Hematopoietic multipotent progenitor cell treated with erythropoietin and hydrocortisone succinate and interleukin-3 and kit ligand, for 15 days (in vitro differentiated cells): ENCODE measurements at regions not wholly inside any gene's neighbourhood (a gene's known extent, or its start where the extent isn't known, plus 50 kb on each side); places are given as distances from the start of the nearest gene placed in this dataset.

Experiments used
- DNase-seq: peaks from one replicate; pipeline ENCODE4 v3.0.0-alpha.2; 2015; ENCODE audit warnings: low spot score

DNA sequence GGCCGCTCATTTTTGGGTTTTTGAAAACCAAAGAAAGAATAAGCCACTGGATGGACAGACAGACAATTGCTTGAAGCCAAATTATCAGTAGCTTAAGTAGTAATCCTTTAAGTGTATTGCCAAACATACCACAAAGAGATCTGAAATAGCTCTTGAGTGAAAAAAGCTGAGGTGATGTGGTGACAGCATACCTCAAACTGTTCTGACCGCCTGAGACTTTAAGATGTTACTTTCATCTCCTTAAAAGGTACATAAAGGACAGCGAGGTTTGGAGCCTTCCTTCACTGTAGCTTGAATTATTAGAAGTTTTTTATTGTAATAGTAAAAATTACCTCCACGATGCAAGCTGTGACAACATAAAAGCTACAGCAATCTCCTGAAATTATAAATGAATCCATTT, 271.5 kb upstream of the FAM241A start:
- DNase-seq = no peak

DNA sequence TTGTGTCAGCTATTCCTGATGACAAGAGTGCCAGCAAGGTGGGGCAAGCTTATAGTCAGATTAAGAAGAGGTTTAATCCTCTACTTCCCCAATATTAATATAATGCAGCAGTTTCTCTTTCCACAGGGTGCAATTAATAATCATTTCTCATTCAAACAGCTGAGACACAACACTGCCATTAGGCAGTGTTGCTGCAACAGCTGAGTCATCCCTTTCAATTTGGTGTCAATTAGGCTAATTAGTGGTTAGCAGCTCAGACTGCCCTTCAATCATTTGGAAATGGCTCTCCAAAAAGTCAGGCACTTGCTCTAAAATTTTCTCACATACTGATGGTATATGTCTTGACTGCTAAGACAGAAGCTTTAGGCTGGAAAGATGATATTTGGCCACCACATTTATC, 265.7 kb upstream of the FAM241A start:
- DNase-seq = no peak

DNA sequence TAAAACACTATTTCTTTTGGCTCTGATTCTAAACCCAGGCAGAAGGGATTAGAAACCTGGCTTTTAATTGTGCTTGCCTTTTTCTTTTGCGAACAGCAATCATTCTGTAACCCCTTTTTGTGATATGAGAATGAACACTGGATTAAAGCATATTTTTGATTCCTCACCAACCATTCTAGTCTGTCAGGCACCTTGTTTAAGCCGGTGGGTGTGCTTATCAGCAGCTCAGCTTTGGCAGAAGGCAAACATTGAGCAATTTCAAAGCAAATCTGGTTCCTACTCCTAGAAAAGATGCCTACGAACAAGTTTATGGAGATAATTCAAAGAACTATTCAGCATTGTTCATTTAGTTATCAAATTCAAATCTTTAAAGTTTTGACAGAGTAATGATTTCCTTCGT, 265.1 kb upstream of the FAM241A start:
- DNase-seq = no peak

DNA sequence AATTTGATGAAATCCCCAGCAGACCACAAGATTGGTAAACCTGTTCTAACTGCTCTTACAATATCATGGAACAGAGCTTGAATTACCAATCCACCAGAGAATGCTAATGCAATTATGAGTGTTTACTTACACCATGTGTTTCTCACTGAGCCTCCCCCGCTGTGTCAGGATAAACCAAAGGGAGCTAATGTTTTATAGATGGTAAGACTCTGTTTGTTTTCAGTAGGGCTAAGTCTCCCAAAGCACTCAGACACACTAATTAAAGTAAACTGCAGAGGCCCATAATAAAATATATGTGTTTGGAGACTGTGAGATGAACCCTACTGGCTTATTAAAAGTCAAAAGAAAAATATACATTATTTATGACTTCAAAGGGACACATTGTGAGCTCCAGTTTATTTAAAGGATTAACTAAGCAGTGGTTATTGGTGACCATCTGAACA, 261.7 kb upstream of the FAM241A start:
- DNase-seq = no peak

DNA sequence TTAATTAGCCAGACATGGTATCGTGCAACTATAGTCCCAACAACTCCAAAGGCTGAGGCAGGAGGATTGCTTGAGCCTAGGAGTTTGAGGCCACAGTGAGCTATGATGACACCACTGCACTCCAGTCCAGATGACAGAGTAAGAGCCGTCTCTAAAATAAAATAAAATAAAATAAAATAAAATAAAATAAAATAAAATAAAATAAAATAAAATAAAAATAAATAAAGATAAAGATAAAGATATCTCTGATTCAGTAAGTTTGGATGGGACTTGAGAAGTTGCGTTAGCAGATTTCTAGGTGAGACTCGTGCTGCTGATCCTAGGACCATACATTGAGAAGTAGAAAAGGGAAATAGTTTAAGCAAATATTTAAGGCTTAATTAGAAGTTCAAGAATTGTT, 254.8 kb upstream of the FAM241A start:
- DNase-seq = no peak

DNA sequence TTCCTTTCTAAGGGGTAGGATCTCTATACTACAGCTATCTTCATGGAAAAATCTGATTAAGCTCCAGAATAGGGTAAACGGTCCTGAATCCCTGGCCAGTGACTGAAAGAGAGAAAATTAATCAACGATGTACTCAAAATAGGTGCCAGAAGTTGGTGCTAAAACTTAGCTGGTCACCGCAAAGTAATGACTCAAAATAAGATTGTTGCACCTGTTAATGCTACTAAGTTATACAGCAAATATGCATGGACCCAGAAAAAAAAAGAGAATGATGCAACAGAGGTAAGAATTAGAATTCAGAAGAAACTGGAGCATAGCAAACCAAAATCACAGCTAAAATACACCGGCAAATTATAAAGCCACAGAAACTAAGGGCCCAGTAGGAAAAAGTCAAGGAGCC, 239.7 kb upstream of the FAM241A start:
- no peak for DNase-seq

DNA sequence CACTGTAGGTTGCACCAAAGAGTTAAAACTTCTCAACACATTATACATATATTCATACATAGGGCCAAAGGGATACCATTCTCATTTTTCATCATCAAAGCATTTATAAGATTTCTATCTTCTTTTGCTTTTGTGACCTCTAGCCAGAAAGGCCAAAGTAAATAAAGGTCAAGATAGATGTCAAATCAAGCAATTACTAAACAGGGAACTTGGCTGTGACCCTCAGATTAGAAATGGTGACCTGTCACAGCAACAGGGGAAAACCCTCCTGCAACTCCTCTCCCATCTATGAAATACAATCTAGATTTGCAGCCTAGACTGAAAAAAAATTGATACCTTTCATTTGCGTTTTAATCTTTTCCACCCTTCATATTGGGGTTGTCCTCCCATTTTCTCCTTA, 225.6 kb upstream of the FAM241A start:
- DNase-seq = no peak

DNA sequence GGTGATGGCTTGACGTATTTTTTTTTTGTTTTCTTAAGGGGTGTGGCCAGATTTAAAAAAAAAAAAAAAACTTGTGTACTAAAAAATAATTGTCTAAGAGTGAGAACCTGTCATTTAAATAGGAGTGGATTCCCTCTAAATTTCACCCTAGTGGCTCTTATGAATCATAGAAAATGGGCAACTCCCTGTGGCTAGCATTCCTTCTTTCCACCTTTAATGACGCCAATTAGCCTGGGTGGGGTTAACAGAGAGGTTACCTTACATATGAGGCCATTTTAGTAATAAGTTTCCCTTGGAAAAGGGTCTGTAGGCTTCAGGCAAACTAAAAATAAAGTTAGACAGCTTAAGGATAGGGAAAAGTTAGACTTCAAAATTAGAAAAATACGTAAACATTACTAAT, 223.5 kb upstream of the FAM241A start:
- DNase-seq = no peak

DNA sequence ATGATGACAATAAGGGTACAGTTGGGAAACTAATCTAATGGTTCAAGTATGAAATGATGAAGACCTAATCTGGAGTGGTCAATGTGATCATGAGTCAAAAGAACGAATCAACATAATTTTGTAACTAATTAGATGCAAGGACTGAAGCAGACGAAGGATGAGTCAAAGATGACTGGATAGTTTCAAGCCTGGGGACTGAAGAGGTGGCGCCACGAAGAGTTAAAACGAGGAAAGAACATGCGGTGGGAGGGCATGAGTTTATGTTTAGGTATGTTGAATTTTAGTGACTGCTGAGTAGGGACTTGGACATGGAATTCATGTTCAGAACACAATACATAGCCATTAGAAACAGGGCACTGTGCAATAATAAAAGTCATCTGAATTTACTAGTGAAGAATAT, 221.5 kb upstream of the FAM241A start:
- no peak for DNase-seq

DNA sequence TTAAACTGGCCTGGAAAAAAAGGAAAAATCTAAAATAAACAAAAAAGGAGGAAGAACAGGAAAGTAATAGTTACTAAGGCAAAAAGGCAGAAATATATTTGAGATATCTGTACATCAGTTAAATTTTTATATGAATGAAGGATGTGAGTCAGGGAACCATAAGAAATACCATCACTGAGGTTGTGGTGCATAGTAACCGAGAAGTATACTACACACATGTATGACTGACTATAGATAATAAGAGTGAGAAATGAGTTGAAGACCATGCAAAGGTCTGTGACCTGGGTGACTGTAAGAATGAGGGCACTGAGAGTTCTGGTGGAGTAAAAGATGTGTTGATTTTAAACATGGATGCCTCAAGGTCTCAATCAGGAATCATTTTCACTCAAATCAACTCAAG, 220.6 kb upstream of the FAM241A start:
- DNase-seq = no peak

DNA sequence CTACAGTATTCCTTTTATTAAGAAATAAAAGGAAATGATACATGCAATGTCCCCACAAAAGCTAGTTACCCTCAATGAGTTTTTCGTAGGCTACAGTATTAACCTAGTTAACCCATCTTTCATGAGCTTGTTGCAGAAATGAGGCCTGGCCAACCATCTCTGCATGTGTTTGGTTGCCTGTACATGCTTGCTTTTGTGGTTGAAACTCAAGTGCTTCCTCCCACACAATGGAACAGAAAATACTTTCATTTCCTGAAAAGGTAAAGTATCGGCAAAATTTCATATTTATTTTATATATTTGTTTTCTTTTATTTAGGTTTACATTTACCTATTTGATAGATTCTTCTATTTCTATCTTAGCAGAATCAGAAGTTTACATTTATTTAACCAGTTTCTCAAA, 214.6 kb upstream of the FAM241A start:
- no peak for DNase-seq

DNA sequence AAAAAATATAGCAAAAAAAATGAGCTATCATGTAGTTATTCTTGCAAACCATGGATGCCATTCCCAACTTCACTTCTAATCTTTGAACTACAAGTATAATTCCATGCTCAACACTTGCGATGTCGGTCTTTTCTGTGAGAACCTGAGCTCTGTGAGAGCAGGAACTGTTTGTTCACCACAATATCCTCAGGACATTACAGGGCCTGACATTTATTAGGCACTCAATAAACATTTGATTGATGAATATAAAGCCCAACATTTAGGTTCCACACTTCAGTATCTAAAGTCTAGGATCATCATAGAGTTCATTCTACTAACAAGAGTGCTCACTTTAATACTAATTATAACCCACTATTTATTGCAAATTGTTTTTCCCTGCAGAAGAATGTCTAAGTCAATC, 211.6 kb upstream of the FAM241A start:
- DNase-seq = no peak

DNA sequence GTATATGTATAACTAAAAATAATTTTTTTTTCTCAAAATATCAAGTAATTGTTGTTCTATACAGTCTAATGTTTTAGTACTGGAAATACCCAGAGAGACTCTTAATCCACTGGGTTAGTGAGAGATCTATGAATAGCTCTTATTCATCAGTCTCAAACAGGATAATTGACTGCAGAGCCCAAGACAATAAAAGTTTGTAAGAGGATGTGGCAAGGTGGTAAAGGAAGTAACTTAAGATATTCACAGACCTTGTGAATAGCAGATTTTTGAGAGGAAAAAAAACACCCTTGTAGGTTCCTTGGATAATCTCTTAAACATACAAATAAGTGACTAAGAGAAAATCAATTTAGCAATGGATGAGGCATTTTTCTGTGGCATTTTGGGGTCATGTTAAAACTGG, 210.9 kb upstream of the FAM241A start:
- DNase-seq = no peak

DNA sequence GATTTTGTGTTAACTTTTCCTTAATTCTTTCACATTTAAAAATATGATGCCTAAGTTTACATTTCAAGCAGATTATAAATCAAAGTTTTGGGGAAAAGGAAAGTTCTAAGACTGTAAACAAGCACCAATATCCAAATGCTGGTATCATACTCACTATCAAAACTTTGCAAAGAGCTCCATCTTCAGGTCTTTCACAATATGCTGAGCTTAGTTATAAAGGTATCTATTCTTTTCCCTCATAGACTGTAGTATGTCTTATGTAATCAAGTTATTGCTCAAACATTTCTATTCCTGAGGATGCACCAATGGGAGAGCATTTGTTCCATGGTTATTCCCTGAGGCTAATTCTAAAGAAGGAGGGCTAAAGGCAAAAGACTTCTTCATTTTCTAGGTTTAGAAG, 207.9 kb upstream of the FAM241A start:
- DNase-seq = no peak

DNA sequence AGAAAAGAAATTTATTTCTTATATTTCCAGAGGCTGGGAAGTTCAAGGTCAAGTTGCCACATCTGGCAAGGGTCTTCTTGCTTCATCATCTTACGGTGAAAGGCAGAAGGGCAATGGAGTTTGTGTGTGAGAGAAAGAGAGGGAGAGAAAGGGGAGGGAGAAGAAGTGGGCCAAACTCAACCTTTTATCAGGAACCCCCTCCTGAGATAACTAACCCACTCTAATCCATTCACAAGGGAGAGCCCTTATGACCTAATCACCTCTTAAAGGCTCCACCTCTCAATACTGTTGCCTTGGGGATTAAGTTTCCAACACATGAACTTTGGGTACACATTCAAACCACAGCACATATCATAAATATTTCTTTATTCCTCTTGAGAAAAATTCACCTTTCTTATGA, 203.3 kb upstream of the FAM241A start:
- no peak for DNase-seq

DNA sequence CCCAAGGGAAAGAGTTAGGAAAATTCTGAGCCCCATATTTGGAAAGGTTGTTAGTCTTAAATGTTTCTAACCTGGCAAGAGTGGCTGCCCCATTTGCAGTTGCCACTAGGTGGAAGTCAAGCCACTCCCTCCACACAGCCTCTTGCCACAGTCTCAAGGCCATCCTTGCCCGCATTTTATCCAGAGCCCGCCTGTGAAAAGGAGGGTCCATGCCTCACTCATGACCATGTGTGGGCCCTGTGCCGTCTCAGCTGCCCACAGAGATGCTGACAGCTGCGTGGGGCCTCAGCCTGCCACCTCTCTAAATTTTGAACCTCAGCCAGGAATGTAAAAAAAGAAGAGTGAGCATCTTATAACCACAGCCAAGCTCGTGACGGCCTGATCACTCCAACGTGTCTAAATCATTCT, 201.5 kb upstream of the FAM241A start:
- DNase-seq = no peak

DNA sequence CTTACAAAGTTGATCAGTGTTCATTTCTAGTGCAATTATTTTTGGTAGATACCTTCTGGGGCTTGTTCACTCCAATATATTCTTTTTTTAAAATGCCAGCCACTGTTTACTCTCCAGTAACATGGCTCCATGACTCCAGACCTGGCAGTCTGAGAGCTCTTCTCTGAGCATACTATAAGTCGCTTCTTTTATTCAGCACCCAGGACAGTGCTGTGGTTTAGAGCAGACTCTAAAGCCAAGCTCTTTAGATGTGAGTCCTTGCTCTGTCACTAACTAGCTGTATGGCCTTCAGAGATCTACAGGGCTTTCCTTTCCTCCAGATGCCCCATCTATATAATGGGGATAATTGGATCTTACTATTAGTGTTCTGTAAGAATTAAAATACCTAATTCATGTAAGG, 200.2 kb upstream of the FAM241A start:
- DNase-seq = no peak

DNA sequence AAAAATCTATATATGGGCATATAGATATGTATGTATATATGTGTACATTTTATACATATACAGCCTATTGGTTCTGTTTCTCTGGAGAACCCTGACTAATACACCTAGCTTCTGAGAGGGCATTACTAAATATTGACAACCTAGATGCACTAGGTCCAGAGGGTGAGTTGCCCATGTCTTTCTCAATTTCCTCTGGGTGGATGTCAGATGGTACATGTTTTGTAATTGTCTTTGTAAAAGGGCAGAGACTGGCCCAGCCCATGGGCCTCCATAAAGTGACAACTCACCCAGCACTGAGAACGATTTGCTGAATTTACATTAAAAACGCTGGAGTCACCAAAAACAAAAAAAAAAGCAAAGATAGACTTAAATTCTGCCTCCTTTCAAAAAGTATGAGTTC, 198.5 kb upstream of the FAM241A start:
- no peak for DNase-seq

DNA sequence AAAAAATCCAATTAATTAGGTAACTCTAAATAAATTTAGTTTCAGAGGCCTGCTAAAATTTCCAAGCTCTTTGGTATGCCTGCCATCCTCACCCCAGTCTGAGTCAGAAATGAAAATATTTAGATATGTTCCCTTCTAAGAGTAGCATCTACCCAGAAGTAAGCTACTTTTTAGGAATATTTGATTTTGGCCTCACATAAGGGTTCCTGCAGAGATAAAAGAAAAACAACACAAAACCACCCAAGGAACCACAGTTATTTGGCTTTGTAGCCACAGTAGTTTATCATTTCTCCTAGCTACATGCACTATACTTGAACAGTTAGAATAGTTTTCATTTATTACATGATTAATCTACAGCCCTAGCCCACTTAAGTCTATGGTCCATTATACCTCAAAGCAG, 192.6 kb upstream of the FAM241A start:
- DNase-seq = no peak

DNA sequence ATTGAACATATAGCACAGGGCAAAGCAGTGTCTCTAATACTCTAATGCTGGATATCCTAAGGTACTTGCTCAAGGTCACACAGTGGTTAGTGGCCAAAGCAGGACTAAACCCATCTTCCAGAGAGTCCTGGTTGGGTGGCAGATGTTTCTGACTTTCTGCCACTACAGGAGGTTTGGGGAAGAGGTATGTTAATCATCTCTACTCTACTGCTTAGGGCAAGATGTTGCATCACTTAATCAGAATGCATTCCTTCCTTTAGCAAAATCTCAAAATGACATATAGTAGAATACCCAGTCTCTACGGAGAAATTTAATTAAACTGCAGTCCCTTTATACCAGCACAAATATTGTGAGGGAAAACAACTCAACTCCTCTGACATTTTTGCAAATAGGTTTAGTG, 190.7 kb upstream of the FAM241A start:
- DNase-seq = no peak

DNA sequence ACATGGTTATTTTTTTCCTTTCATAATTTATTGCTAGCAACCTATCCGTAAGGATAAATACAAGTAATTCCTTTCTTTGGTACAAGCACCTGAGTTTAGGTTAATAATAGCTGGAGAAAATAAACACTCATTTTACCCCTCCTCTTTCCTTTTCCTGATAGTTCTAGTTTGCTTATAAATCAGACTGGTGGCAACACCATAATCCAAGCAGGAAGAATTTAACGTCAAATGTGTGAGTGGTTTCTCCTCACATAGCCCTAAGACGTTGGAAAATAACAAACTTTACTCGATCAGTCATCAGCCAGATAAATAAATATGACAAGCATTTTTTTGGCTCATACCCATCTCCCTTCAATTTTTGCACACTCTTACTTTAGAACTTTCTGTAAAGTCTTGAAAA, 190.3 kb upstream of the FAM241A start:
- DNase-seq = no peak

DNA sequence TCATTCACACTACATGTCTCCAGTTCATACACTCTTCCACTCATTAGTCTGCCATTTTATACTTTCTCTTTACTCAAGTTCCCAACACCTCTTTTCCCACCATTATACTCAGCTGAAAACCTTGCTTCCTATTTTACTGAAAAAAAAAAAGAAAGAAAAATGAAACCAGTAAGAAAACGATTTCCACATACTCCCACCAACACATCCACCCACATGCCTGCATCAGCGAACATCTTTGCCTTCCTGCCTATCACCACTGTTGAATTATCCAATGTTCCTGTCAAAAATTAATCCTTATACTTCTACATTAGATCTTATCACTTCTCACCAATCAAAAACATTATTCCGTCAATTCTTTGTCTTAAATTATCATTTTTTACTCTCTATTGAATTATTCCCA, 188.1 kb upstream of the FAM241A start:
- no peak for DNase-seq

DNA sequence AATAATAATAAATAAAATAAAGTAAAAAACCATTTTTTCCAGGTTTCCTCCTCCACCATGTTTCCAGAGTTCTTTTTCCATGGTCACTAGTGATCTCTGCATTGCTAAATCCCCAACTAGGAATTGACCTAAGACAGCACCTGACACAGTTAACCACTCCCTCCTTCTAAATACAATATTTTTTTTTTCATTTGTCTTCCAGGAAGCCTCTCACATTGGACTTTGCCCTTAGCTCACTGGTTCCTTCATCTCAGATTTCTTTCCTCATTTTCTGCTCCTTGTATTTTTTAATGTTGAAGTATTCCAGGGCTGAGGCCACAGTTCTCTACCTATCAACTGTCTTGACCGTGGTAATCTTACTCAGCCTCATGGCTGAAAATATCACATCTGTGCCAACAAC, 187.3 kb upstream of the FAM241A start:
- no peak for DNase-seq

DNA sequence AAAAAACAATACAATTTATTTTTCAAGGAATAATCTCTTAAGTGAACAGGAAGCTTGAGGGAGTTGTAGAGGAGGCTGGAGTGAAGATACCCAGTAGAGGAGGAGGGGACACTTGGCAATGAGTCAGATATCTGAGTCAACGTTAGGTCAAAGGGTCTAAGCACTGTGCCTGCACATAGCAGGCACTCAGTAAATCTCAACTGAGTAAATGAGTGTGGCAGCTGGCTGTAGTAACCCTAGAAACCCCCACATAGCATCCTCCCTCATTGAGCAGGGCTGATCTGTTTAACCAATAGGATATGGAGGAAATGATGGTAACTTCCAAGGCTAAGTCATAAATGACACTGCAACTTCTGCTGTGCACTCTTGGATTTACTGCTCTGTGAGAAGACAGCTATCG, 186.0 kb upstream of the FAM241A start:
- no peak for DNase-seq

DNA sequence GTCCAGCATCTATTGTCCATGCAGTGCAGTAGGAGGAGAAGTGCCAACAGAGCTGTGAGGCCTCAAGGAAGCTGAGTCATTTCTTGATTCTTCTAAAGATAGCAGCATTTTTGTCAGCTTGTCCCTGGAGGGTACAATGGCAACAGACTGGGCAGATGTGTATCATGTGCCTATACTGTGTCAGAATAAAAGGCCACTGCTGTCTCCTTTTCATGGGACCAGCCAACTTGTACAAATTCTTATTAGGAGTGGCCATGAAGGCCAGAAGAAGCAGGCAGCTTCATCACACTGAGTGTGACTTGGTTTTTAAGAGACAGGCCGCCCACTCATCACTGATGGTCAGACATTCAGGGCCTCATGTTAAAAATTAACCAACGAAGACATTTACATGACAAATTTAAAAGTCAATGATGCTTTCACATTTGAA, 185.0 kb upstream of the FAM241A start:
- DNase-seq = no peak
